ENCODE measurements at regions not wholly inside any gene's neighbourhood (a gene's known extent, or its start where the extent isn't known, plus 50 kb on each side); places are given as distances from the start of the nearest gene placed in this dataset.
"Not testable (repeated sequence)": the region's sequence is repeated elsewhere in the genome, so short reads cannot be mapped to it uniquely, and the experiment has no call there.

DNA sequence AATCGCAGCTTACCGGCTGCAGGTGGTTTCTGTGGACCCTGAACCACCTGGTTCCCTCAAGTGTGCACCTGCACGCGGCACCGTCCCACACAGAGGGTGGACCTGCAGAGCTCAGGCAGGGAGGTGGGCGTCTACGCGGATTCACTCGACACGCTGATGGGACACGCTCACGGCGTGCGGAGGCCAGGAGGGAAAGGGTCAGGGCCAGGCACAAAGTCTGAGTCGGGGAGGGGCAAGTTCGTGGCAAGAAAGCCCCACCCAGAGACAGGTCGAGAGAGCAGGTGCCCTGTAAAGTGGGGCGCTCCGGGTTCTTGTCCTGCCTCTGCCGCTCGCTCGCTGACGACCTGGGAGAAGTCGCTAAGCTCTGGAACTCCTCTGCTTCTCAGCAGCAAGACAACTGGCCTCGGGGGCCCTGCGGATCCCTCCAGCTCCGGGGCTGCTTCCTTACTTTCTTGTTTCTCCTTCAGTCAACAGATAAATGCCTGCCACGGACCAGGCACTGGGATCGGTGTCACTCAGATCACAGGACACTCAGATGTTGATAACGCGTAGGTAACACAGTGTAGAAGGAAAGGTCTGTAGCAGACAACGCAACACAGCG, 72.4 kb upstream of the NUP50 start:
- no peak overlapping the region for H3K4me3 ChIP-seq
- ATAC-seq (no peak), DNase-seq (ENCODE audit: extremely low read depth in 1 of 4, low spot score in 3 of 4) (no peak), FAIRE-seq (no peak)
- H3K79me2 ChIP-seq (ENCODE audit: control insufficient read depth, insufficient read depth, low read length) = no peaks in the 10 kb centered on the region
- no peaks in the 10 kb centered on the region for H4K20me1 ChIP-seq (replicated peaks; ENCODE audit: control insufficient read depth, insufficient read depth, low read length)
- ChIA-PET POLR2A (no interaction called here), CTCF (ENCODE audit: low intra/inter-chr PET ratio) (no interaction called here)
- H3K9me3 ChIP-seq (replicated peaks; ENCODE audit: control insufficient read depth, insufficient read depth, low read depth, low read length) = no peaks in the 10 kb centered on the region
- no peak overlapping the region for H3K9ac ChIP-seq (ENCODE audit: insufficient read depth in 1 of 2, low read depth in 2 of 2, low read length in 2 of 2)
- H3K27me3 ChIP-seq (ENCODE audit: control insufficient read depth in 2 of 2, insufficient read depth in 2 of 2, low read length in 2 of 2) = peaks cover 6 to 32% of the 10 kb centered on the region in 2 experiments
- H3K9me1 ChIP-seq (ENCODE audit: control insufficient read depth, insufficient read depth, low read length) = no peaks in the 10 kb centered on the region
- in situ Hi-C loops (cut with MboI) = no loop called here
- H3K4me2 ChIP-seq (ENCODE audit: insufficient read depth, low read length) = no peak overlapping the region
- intact Hi-C loops (cut with micrococcal nuclease) = no loop called here
- H2AFZ ChIP-seq (ENCODE audit: low read depth, low read length) = no peak overlapping the region
- WGBS (ENCODE audit: insufficient coverage, low coverage, missing lambda C conversion rate) = 13% methylated on average over 23 of the region's 33 CpGs
- no peaks in the 10 kb centered on the region for H3K36me3 ChIP-seq (ENCODE audit: control insufficient read depth, insufficient read depth, low read length)
- TF ChIP-seq ZKSCAN1 (IDR thresholded peaks at IDR 0.05; ENCODE audit: low read depth, low read length) = no peak
- TF ChIP-seq FOSL1 (tag; conservative IDR thresholded peaks at IDR 0.05) = no peak
- TF ChIP-seq RBM39 (optimal IDR thresholded peaks at IDR 0.05; ENCODE audit: low read depth, low read length) = no peak
- TF ChIP-seq CREM (IDR thresholded peaks at IDR 0.05; ENCODE audit: low read depth) = no peak
- no peak for TF ChIP-seq ZKSCAN8 (CRISPR knock-in tag; IDR thresholded peaks at IDR 0.05)
- TF ChIP-seq MECOM (CRISPR knock-in tag; IDR thresholded peaks at IDR 0.05) = no peak
- no peak for TF ChIP-seq HMG20A (CRISPR knock-in tag; conservative IDR thresholded peaks at IDR 0.05)
- no peak for TF ChIP-seq JUN (IDR thresholded peaks at IDR 0.05; ENCODE audit: borderline replicate concordance, low read depth, low read length)
- TF ChIP-seq JUN (CRISPR knock-in tag; IDR thresholded peaks at IDR 0.05; ENCODE audit: borderline replicate concordance) = no peak
- no peak for TF ChIP-seq ILK (tag; IDR thresholded peaks at IDR 0.05; ENCODE audit: borderline replicate concordance, low read depth)
- H3K27ac ChIP-seq (ENCODE audit: extremely low read depth, low read depth, low read length) = no peak overlapping the region
- no peaks in the 10 kb centered on the region for H3K4me1 ChIP-seq (replicated peaks in 1 of 2; ENCODE audit: control insufficient read depth in 2 of 2, insufficient read depth in 2 of 2, low read length in 2 of 2)
- BruUV-seq (replicated peaks) = no TSS peak

DNA sequence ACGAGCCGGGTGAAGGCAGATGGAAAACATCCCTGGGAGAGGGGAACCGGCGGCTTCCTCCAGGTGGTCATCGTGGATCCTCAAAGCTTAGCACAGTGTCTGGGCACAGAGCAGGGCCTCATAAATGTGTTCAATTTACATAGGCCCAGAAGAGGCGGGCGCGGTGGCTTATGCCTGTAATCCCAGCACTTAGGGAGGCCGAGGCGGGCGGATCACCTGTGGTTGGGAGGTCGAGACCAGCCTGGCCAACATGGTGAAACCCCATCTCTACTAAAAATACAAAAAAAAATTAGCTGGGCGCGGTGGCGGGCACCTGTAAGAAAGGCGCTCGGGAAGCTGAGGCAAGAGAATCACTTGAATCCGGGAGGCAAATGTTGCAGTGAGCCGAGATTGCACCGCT, 71.8 kb upstream of the NUP50 start:
- WGBS (ENCODE audit: insufficient coverage, low coverage, missing lambda C conversion rate) = 3% methylated on average over 16 of the region's 20 CpGs
- H2AFZ ChIP-seq (ENCODE audit: low read depth, low read length); H3K9me3 ChIP-seq (replicated peaks; ENCODE audit: control insufficient read depth, insufficient read depth, low read depth, low read length); in situ Hi-C loops (cut with MboI); H3K27ac ChIP-seq (ENCODE audit: extremely low read depth, low read depth, low read length); H3K36me3 ChIP-seq (ENCODE audit: control insufficient read depth, insufficient read depth, low read length); DNase-seq (ENCODE audit: extremely low read depth in 1 of 4, low spot score in 3 of 4); BruUV-seq (replicated peaks); H3K4me1 ChIP-seq (replicated peaks in 1 of 2; ENCODE audit: control insufficient read depth in 2 of 2, insufficient read depth in 2 of 2, low read length in 2 of 2); H3K79me2 ChIP-seq (ENCODE audit: control insufficient read depth, insufficient read depth, low read length); H3K9me1 ChIP-seq (ENCODE audit: control insufficient read depth, insufficient read depth, low read length); H3K9ac ChIP-seq (ENCODE audit: insufficient read depth in 1 of 2, low read depth in 2 of 2, low read length in 2 of 2); ATAC-seq; intact Hi-C loops (cut with micrococcal nuclease); H3K4me2 ChIP-seq (ENCODE audit: insufficient read depth, low read length); POLR2A ChIA-PET; FAIRE-seq; H4K20me1 ChIP-seq (replicated peaks; ENCODE audit: control insufficient read depth, insufficient read depth, low read length); H3K4me3 ChIP-seq; CTCF ChIA-PET (ENCODE audit: low intra/inter-chr PET ratio): not testable (repeated sequence)
- H3K27me3 ChIP-seq (ENCODE audit: control insufficient read depth in 2 of 2, insufficient read depth in 2 of 2, low read length in 2 of 2) = peaks cover 6 to 32% of the 10 kb centered on the region in 2 experiments
